Panc1 (cell line): ENCODE measurements at regions not wholly inside any gene's neighbourhood (a gene's known extent, or its start where the extent isn't known, plus 50 kb on each side); places are given as distances from the start of the nearest gene placed in this dataset.

Experiments used
- ATAC-seq: fragments of 200-7000 bp; cut with Tn5 transposase; 2 replicates; pipeline ENCODE4 v1.9.1; 2020; ENCODE audit warnings: mild to moderate bottlenecking, moderate library complexity
- BruUV-seq: library from RNA; stranded (reverse); fragments of 400-500 nt; replicated peaks from 2 replicates; lab custom pipeline; 2021; lab: Mats Ljungman, UMichigan
- CTCF ChIA-PET: fragments of 300-600 bp; sonication (Branson Sonifier 250); formaldehyde crosslinking; loops from one replicate; lab custom pipeline; 2022; ENCODE audit warnings: antibody characterized with exemption; lab: Charles Lee
- POLR2A ChIA-PET: fragments of 300-600 bp; sonication (Branson Sonifier 250); formaldehyde crosslinking; loops from one replicate; lab custom pipeline; 2022; ENCODE audit warnings: antibody characterized with exemption; lab: Charles Lee
- DNase-seq: peaks from one replicate; pipeline ENCODE4 v3.0.0-alpha.2; 2010; ENCODE audit warnings: low read depth, low spot score
- H3K27ac ChIP-seq: 2 replicates; pipeline ENCODE4 v1.5.1; 2011; ENCODE audit warnings: mild to moderate bottlenecking, low read length, inconsistent platforms
- H3K27me3 ChIP-seq: fragments of 200-500 bp; sonication (Bioruptor generic); 2 replicates; pipeline ENCODE4 v1.6.0; 2014; ENCODE audit warnings: low read length, inconsistent platforms; ENCODE audit not compliant: control insufficient read depth, insufficient read depth
- H3K36me3 ChIP-seq: fragments of 200-500 bp; sonication (Bioruptor generic); 2 replicates; pipeline ENCODE4 v1.5.1; 2014; ENCODE audit warnings: inconsistent platforms, mild to moderate bottlenecking, low read length, moderate library complexity; ENCODE audit not compliant: control insufficient read depth, insufficient read depth
- H3K4me1 ChIP-seq: 2 replicates; pipeline ENCODE4 v1.5.1; 2011; ENCODE audit warnings: inconsistent platforms, mild to moderate bottlenecking, low read length, moderate library complexity; ENCODE audit not compliant: control insufficient read depth, insufficient read depth
- H3K4me3 ChIP-seq, 2 experiments: 2 replicates each; pipeline ENCODE4 v1.5.1; 2011 to 2012; ENCODE audit warnings: low read depth in 2 of 2, low read length in 2 of 2, mild to moderate bottlenecking in 2 of 2, inconsistent platforms in 1 of 2, moderate library complexity in 1 of 2
- H3K9me3 ChIP-seq: fragments of 200-500 bp; sonication (Bioruptor generic); 2 replicates; pipeline ENCODE4 v1.5.1; 2014; ENCODE audit warnings: low read depth, mild to moderate bottlenecking, inconsistent platforms, low read length, moderate library complexity; ENCODE audit not compliant: control insufficient read depth, insufficient read depth
- POLR2AphosphoS5 ChIP-seq: IDR thresholded peaks from 2 replicates; pipeline ENCODE4 v1.6.1; 2012; ENCODE audit warnings: mild to moderate bottlenecking, low read depth, low read length, moderate library complexity
- SIN3A ChIP-seq: IDR thresholded peaks from 2 replicates; pipeline ENCODE4 v1.6.1; 2012; ENCODE audit warnings: low read depth, mild to moderate bottlenecking, low read length, moderate library complexity, borderline replicate concordance; ENCODE audit not compliant: insufficient read depth
- TCF7L2 ChIP-seq: IDR thresholded peaks from 2 replicates; pipeline ENCODE4 v1.6.1; 2011; ENCODE audit warnings: mild to moderate bottlenecking, low read depth, low read length, inconsistent platforms
- in situ Hi-C: cut with HindIII; loops from 2 replicates; pipeline ENCODE4 v1.10.0; 2016; ENCODE audit warnings: low sequenced_read_pairs, low pct_unique_long_range_greater_than_20kb
- intact Hi-C: fragments of 100-400 bp; cut with micrococcal nuclease; formaldehyde crosslinking; loops from one replicate; pipeline ENCODE4 v1.10.0; 2022; ENCODE audit not compliant: unreplicated experiment
- TF ChIP-seq, protein P1 (sequence below): fragments of 450-650 bp; IDR thresholded peaks from 2 replicates; pipeline ENCODE4 v1.5.1; 2017; ENCODE audit warnings: mild to moderate bottlenecking
- TF ChIP-seq, protein P2 (sequence below), 2 experiments: IDR thresholded peaks; 2 replicates each; pipeline ENCODE4 v1.6.1; 2011 to 2012; ENCODE audit warnings: low read depth in 2 of 2, control low read depth in 1 of 2, low read length in 1 of 2, mild to moderate bottlenecking in 1 of 2, moderate library complexity in 1 of 2; ENCODE audit not compliant: insufficient read depth in 1 of 2

DNA sequence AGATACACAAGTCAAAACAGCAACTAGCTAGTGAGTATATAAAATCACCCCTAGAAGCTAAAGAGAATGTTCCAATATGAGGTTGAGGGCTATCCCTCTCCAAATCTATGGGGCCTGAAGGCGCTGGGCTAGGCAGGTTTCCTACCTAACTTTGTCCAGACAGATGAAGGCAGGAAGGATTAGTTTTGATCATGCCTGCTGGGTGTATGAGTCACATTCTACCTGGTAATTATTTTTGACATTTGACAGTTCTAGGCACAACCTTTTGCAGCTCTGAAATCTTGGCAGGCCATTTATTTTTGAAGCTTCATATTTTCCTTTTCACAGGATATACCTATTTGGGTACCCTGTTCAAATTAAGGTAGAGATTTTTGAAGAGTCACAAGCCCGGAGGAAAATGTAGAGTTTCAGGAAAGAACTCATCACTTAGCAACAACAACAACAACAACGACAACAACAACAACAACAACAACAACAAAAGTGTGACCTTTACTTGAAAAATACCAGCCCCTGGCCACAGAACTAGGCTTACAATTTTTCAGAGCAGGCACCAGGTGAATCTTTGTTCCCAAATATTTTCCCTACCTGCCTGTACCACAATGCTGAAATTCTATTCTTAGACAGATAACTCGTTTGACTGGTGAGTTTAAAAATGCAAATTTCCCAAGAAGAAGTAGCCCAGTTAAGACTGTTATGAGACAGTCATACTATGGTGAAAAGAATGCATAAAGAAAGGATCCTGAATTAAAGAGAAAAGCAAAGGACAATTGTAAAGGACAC is 175.5 kb upstream of the TUT7 start:
- Histone ChIP-seq H3K9me3 (no peaks in the 10 kb centered on the region), H3K4me1 (no peaks in the 10 kb centered on the region), H3K27me3 (no peaks in the 10 kb centered on the region; the same call in 1 of the 2 replicates), H3K36me3 (no peaks in the 10 kb centered on the region), H3K27ac (no peak overlapping the region), H3K4me3 (no peak overlapping the region)
- ChIA-PET CTCF (no interaction called here), POLR2A (no interaction called here)
- in situ Hi-C loops, result no loop called here
- intact Hi-C loops, result no loop called here
- TF ChIP-seq, protein P1, sequence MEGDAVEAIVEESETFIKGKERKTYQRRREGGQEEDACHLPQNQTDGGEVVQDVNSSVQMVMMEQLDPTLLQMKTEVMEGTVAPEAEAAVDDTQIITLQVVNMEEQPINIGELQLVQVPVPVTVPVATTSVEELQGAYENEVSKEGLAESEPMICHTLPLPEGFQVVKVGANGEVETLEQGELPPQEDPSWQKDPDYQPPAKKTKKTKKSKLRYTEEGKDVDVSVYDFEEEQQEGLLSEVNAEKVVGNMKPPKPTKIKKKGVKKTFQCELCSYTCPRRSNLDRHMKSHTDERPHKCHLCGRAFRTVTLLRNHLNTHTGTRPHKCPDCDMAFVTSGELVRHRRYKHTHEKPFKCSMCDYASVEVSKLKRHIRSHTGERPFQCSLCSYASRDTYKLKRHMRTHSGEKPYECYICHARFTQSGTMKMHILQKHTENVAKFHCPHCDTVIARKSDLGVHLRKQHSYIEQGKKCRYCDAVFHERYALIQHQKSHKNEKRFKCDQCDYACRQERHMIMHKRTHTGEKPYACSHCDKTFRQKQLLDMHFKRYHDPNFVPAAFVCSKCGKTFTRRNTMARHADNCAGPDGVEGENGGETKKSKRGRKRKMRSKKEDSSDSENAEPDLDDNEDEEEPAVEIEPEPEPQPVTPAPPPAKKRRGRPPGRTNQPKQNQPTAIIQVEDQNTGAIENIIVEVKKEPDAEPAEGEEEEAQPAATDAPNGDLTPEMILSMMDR, result no peak
- TF ChIP-seq POLR2AphosphoS5, result no peak
- ATAC-seq (no peak), DNase-seq (no peak)
- BruUV-seq, result no TSS peak

DNA sequence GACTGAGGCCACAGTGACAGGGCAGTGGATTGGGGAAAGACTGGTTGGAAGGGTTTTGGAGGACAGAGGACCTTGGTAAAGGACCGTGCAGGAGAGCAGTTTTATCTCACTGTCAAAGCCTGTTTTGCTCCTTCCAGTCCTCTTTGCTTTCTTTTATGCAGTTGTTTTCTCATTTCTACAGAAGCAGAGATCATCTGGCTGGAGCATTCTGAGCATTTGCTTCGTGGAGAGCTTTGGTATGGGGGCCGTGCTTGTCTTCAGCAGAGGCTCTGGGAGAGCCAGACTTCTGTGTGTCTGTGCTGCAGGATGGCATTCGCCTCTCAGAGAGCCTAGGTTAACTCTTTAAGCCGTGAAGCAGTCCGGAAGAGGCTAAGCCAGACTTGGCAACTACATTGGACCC is 171.8 kb upstream of the TUT7 start:
- Histone ChIP-seq H3K27ac (no peak overlapping the region), H3K4me3 (no peak overlapping the region), H3K4me1 (no peaks in the 10 kb centered on the region), H3K36me3 (no peaks in the 10 kb centered on the region), H3K27me3 (no peaks in the 10 kb centered on the region; the same call in 1 of the 2 replicates), H3K9me3 (no peaks in the 10 kb centered on the region)
- ChIA-PET CTCF (no interaction called here), POLR2A (no interaction called here)
- intact Hi-C loops, result no loop called here
- TF ChIP-seq POLR2AphosphoS5, result no peak
- TF ChIP-seq, protein P2, sequence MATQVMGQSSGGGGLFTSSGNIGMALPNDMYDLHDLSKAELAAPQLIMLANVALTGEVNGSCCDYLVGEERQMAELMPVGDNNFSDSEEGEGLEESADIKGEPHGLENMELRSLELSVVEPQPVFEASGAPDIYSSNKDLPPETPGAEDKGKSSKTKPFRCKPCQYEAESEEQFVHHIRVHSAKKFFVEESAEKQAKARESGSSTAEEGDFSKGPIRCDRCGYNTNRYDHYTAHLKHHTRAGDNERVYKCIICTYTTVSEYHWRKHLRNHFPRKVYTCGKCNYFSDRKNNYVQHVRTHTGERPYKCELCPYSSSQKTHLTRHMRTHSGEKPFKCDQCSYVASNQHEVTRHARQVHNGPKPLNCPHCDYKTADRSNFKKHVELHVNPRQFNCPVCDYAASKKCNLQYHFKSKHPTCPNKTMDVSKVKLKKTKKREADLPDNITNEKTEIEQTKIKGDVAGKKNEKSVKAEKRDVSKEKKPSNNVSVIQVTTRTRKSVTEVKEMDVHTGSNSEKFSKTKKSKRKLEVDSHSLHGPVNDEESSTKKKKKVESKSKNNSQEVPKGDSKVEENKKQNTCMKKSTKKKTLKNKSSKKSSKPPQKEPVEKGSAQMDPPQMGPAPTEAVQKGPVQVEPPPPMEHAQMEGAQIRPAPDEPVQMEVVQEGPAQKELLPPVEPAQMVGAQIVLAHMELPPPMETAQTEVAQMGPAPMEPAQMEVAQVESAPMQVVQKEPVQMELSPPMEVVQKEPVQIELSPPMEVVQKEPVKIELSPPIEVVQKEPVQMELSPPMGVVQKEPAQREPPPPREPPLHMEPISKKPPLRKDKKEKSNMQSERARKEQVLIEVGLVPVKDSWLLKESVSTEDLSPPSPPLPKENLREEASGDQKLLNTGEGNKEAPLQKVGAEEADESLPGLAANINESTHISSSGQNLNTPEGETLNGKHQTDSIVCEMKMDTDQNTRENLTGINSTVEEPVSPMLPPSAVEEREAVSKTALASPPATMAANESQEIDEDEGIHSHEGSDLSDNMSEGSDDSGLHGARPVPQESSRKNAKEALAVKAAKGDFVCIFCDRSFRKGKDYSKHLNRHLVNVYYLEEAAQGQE (IDR thresholded peaks at IDR 0.05; ENCODE audit: insufficient read depth in 1 of 2, low read depth in 2 of 2, low read length in 1 of 2), result no peak
- TF ChIP-seq TCF7L2, result no peak
- TF ChIP-seq SIN3A, result no peak
- TF ChIP-seq, protein P1, result no peak
- DNase-seq, result no peak
- in situ Hi-C loops, result no loop called here
- BruUV-seq, result no TSS peak
- ATAC-seq, result no peak
